ENCODE measurements at regions not wholly inside any gene's neighbourhood (a gene's known extent, or its start where the extent isn't known, plus 50 kb on each side); places are given as distances from the start of the nearest gene placed in this dataset.

DNA sequence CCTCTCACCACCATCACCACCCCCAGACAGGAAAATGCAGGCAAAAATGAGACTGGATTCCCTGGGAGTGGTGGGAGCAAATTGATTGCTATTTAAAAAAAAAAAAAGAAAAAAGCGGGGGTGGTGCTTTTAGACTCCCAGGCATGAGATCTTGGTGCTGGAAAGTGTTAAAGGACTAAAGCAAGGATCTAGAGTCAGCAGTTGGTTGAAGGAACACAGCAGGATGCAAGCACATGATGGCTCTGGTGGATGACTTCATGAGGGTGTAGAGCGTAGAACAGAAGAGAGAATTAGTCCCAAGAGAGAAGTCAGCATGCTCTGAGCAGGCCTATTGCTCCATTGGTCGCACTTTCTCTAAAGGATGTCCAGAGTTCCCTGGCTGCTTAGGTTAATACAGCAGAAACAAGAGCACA, 183.8 kb upstream of the HMGA2 start:
- Mint-ChIP-seq H3K9me3 (peaks cover 2% of the 10 kb centered on the region), H3K4me3 (no peak overlapping the region), H3K27me3 (ENCODE audit: low read depth) (peaks cover 5% of the 10 kb centered on the region), H3K36me3 (ENCODE audit: low read depth) (no peaks in the 10 kb centered on the region), H3K4me1 (peaks cover 33% of the 10 kb centered on the region), H3K27ac (peak overlapping the region in 1 of 3 experiments; percentile 47)
- TF ChIP-seq, protein P1, sequence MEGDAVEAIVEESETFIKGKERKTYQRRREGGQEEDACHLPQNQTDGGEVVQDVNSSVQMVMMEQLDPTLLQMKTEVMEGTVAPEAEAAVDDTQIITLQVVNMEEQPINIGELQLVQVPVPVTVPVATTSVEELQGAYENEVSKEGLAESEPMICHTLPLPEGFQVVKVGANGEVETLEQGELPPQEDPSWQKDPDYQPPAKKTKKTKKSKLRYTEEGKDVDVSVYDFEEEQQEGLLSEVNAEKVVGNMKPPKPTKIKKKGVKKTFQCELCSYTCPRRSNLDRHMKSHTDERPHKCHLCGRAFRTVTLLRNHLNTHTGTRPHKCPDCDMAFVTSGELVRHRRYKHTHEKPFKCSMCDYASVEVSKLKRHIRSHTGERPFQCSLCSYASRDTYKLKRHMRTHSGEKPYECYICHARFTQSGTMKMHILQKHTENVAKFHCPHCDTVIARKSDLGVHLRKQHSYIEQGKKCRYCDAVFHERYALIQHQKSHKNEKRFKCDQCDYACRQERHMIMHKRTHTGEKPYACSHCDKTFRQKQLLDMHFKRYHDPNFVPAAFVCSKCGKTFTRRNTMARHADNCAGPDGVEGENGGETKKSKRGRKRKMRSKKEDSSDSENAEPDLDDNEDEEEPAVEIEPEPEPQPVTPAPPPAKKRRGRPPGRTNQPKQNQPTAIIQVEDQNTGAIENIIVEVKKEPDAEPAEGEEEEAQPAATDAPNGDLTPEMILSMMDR (IDR thresholded peaks at IDR 0.05; ENCODE audit: unreplicated experiment in 3 of 3): no peak

DNA sequence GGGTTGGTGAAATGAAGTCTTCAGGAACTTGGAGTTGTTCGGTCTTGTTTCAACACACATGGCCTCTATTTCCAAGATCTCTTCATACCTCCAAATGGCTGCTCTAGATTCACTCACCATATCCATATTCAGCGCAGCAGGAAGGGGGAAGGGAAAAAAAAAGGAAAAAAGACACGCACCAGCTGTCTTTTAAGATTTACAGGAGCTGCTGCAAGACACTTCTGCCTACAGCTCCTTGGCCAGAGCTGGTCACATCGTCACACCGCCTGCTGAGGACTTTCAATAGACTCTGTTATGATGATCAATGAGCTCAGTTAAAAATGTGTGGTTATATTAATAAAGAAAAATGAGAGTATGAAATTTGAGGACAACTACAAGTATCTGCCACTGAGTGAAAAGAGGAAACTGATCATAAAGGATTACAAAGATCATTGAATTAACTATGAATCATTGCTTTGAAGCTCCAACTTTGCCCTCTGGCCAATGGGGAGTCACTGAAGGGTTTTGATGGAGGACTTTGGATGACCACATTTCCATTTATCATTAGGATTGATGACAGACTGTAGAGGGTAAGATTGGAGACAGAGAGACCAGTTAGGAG, 182.1 kb upstream of the HMGA2 start:
- H3K4me1 Mint-ChIP-seq: peaks cover 33% of the 10 kb centered on the region
- H3K27ac Mint-ChIP-seq: no peak overlapping the region
- H3K36me3 Mint-ChIP-seq (ENCODE audit: low read depth): no peaks in the 10 kb centered on the region
- H3K9me3 Mint-ChIP-seq: peaks cover 2% of the 10 kb centered on the region
- H3K4me3 Mint-ChIP-seq: no peak overlapping the region
- TF ChIP-seq, protein P1 (IDR thresholded peaks at IDR 0.05; ENCODE audit: unreplicated experiment in 3 of 3): no peak
- no peaks in the 10 kb centered on the region for H3K27me3 Mint-ChIP-seq (ENCODE audit: low read depth)

DNA sequence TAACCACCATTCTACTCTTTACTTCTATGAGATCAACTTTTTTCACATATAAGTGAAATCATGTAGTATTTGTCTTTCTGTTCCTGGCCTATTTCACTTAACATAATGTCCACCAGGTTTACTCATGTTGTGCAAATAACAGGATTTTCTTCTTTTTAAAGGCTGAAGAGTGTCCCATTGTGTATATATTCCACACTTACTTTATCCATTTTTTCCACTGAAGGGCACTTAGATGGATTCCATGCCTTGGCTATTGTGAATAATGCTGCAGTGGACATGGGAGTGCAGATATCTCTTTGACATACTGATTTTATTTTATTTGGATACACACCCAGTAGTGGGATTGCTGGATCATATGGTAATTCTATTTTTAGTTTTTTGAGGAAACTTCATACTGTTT, 181.1 kb upstream of the HMGA2 start:
- Mint-ChIP-seq H3K4me1 (peaks cover 33% of the 10 kb centered on the region), H3K27ac (no peak overlapping the region), H3K4me3 (no peak overlapping the region), H3K36me3 (ENCODE audit: low read depth) (no peaks in the 10 kb centered on the region), H3K27me3 (ENCODE audit: low read depth) (no peaks in the 10 kb centered on the region), H3K9me3 (peaks cover 2% of the 10 kb centered on the region)
- TF ChIP-seq, protein P1 (IDR thresholded peaks at IDR 0.05; ENCODE audit: unreplicated experiment in 3 of 3): no peak

DNA sequence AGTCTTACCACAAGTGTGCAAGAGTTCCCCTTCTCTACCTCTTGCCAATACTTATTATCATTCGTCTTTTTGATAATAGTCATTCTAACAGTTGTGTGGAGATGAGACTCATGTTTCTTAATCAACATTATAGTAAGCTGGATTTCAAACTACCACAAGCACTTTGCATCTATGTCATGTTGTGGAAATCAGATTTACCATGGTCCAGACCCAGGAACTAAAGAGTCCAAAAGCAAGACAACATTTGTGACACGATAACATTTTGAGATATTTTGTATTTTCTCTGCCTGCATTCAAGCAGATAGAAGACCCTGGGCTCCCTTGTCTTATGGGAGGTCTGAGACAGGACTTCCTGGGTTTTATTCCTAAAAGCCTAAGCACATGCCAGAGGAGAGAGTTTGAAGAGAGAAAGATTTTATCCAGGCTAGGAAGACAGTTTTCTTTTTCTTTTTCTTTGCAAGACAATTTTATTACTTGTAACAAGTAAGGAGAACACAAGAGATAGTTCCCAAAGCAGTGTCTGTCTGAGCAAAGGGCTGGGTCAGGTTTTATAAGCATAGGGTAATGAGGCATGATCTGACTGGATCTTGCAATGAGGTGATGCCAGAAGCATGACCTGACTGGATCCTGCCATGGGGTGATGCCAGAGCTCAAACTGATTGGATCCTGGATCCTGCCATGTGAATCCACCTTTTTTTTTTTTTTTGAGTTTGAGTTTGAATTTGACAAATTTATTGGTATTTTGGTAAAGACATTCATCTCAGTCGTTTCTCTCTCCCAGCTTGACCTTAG, 180.5 kb upstream of the HMGA2 start:
- Mint-ChIP-seq H3K36me3 (ENCODE audit: low read depth) (no peaks in the 10 kb centered on the region), H3K27ac (peak overlapping the region in 1 of 3 experiments; percentile 69), H3K27me3 (ENCODE audit: low read depth) (no peaks in the 10 kb centered on the region), H3K4me1 (peaks cover 33% of the 10 kb centered on the region), H3K9me3 (peaks cover 2% of the 10 kb centered on the region), H3K4me3 (no peak overlapping the region)
- TF ChIP-seq, protein P1 (IDR thresholded peaks at IDR 0.05; ENCODE audit: unreplicated experiment in 3 of 3): no peak

DNA sequence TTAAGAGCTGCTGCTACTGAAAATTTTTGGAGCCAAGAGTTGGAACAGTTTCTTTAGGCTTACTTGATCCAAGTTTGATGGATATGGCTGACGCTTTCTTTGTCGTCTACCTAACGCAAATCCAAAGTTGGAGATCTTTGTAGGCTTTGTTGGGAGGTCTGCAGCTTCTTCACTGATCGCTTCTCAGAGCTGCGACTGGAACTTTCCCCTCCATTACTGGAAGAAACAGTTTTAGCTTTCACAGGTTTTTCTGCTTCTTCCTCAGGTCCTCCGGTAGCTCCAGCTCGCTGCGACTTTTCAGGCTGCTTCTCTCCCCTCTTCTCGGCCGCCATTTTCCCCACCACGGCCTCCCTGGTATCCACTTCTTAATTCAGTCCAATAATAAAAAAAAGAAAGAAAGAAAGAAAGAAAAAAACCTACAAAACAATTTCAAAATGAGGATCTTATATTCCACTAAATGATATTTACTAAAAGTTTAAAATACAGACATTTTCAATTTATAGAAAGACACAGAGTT, 178.1 kb upstream of the HMGA2 start:
- H3K27ac Mint-ChIP-seq: no peak overlapping the region
- no peaks in the 10 kb centered on the region for H3K9me3 Mint-ChIP-seq
- H3K36me3 Mint-ChIP-seq (ENCODE audit: low read depth): no peaks in the 10 kb centered on the region
- no peaks in the 10 kb centered on the region for H3K27me3 Mint-ChIP-seq (ENCODE audit: low read depth)
- no peak overlapping the region for H3K4me3 Mint-ChIP-seq
- TF ChIP-seq, protein P1 (IDR thresholded peaks at IDR 0.05; ENCODE audit: unreplicated experiment in 3 of 3): no peak
- peaks cover 16% of the 10 kb centered on the region for H3K4me1 Mint-ChIP-seq

Data from nephron (organoid).